Left ventricle myocardium inferior (tissue), 1 donor: ENCODE measurements at regions not wholly inside any gene's neighbourhood (a gene's known extent, or its start where the extent isn't known, plus 50 kb on each side); places are given as distances from the start of the nearest gene placed in this dataset.

Experiments
- DNase-seq: peaks from one replicate; pipeline ENCODE4 v3.0.0-alpha.2; 2020
- H3K27ac ChIP-seq: fragments of 200-600 bp; replicated peaks from 2 replicates; pipeline ENCODE4 v1.8.0; 2021
- H3K27me3 ChIP-seq: fragments of 200-600 bp; 2 replicates; pipeline ENCODE4 v1.8.0; 2021; ENCODE audit warnings: low read depth
- H3K36me3 ChIP-seq: fragments of 200-600 bp; 2 replicates; pipeline ENCODE4 v1.8.0; 2021
- H3K4me1 ChIP-seq: fragments of 200-600 bp; 2 replicates; pipeline ENCODE4 v1.8.0; 2021
- H3K4me3 ChIP-seq: fragments of 200-600 bp; 2 replicates; pipeline ENCODE4 v1.8.0; 2021; ENCODE audit warnings: mild to moderate bottlenecking, moderate library complexity
- H3K9me3 ChIP-seq: fragments of 200-600 bp; replicated peaks from 2 replicates; pipeline ENCODE4 v1.8.0; 2021
- CTCF ChIP-seq: fragments of 200-600 bp; IDR thresholded peaks from 2 replicates; pipeline ENCODE4 v1.8.0; 2021; ENCODE audit warnings: antibody characterized with exemption, mild to moderate bottlenecking, borderline replicate concordance
- intact Hi-C: fragments of 100-400 bp; cut with micrococcal nuclease; formaldehyde crosslinking; loops from one replicate; pipeline ENCODE4 v1.11.0; 2022
- donor health status: DM: no; HTN: yes; CAD: no; lungs with severe emphysema.

- TF ChIP-seq CTCF, result no peak
- intact Hi-C loops, result no loop called here
- H3K4me1 ChIP-seq, result no peaks in the 10 kb centered on the region
- H3K27me3 ChIP-seq, result peaks cover 32% of the 10 kb centered on the region
- no peak for DNase-seq
- no peak overlapping the region for H3K4me3 ChIP-seq
- no peaks in the 10 kb centered on the region for H3K36me3 ChIP-seq
- H3K9me3 ChIP-seq, result no peaks in the 10 kb centered on the region
- no peak overlapping the region for H3K27ac ChIP-seq
Observed at GRCh38 chr2:221787561-221787960, 215.5 kb upstream of the EPHA4 start.

GRCh38 chr2:221786297-221786926 is 214.3 kb upstream of the EPHA4 start:
- DNase-seq, result no peak
- Histone ChIP-seq H3K9me3 (no peaks in the 10 kb centered on the region), H3K4me3 (no peak overlapping the region), H3K27ac (no peak overlapping the region), H3K27me3 (peaks cover 24% of the 10 kb centered on the region), H3K4me1 (no peaks in the 10 kb centered on the region), H3K36me3 (no peaks in the 10 kb centered on the region)
- intact Hi-C loops, result no loop called here
- no peak for TF ChIP-seq CTCF

GRCh38 chr2:221780281-221780688 is 208.2 kb upstream of the EPHA4 start:
- no peak for TF ChIP-seq CTCF
- no peaks in the 10 kb centered on the region for H3K36me3 ChIP-seq
- no peaks in the 10 kb centered on the region for H3K4me1 ChIP-seq
- no peak overlapping the region for H3K4me3 ChIP-seq
- intact Hi-C loops, result no loop called here
- H3K27ac ChIP-seq, result peak overlapping the region; percentile 57
- peaks cover 8% of the 10 kb centered on the region for H3K27me3 ChIP-seq
- DNase-seq, result no peak
- H3K9me3 ChIP-seq, result no peaks in the 10 kb centered on the region

GRCh38 chr2:221779614-221780067 is 207.5 kb upstream of the EPHA4 start:
- Histone ChIP-seq H3K27me3 (peaks cover 8% of the 10 kb centered on the region), H3K9me3 (no peaks in the 10 kb centered on the region), H3K4me1 (no peaks in the 10 kb centered on the region), H3K27ac (peak overlapping the region; percentile 57), H3K4me3 (no peak overlapping the region), H3K36me3 (no peaks in the 10 kb centered on the region)
- no peak for TF ChIP-seq CTCF
- DNase-seq, result no peak
- intact Hi-C loops, result no loop called here

GRCh38 chr2:221778025-221778424 is 205.9 kb upstream of the EPHA4 start:
- DNase-seq, result no peak
- TF ChIP-seq CTCF, result no peak
- H3K4me3 ChIP-seq, result no peak overlapping the region
- no peaks in the 10 kb centered on the region for H3K4me1 ChIP-seq
- intact Hi-C loops, result no loop called here
- no peaks in the 10 kb centered on the region for H3K36me3 ChIP-seq
- H3K9me3 ChIP-seq, result no peaks in the 10 kb centered on the region
- H3K27ac ChIP-seq, result no peak overlapping the region
- peaks cover 10% of the 10 kb centered on the region for H3K27me3 ChIP-seq
